ENCODE measurements at regions not wholly inside any gene's neighbourhood (a gene's known extent, or its start where the extent isn't known, plus 50 kb on each side); places are given as distances from the start of the nearest gene placed in this dataset.

DNA sequence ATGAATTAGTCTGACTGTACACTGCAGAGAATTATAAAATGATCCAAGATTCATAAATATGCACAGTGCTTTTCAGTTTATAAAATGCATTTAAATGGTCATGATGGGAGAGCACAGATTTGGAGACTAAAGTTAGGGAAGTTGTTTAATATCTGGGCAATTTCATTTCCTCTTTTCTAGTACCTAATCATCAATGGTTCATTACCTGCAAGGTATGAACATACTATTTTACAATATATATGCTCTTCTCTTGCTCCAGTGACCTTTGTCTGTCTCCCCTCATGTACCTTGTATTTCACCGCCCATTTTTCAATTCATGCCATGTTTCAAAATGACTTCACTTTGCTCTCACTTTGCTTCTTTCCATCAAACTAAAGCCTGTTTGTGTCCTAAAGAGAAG, 114.5 kb downstream of the SUCNR1 start:
- Mint-ChIP-seq H3K9me3 (peaks cover 0 to 2% (median 0%) of the 10 kb centered on the region in 7 donors), H3K27me3 (ENCODE audit: low read depth in 3 of 3) (peaks cover 0 to 1% (median 0%) of the 10 kb centered on the region in 3 donors), H3K27ac (no peak overlapping the region), H3K4me3 (no peak overlapping the region), H3K36me3 (no peaks in the 10 kb centered on the region), H3K4me1 (no peaks in the 10 kb centered on the region)
- Histone ChIP-seq H3K27ac (ENCODE audit: low read depth in 1 of 2, low read length in 2 of 2) (no peak overlapping the region), H3K4me1 (ENCODE audit: control insufficient read depth in 1 of 2, insufficient read depth in 2 of 2, low read length in 2 of 2) (no peaks in the 10 kb centered on the region), H2AFZ (ENCODE audit: insufficient read depth, low read depth, low read length, poor library complexity, severe bottlenecking) (no peak overlapping the region), H4K20me1 (ENCODE audit: insufficient read depth, low read length) (no peaks in the 10 kb centered on the region), H3K9me3 (replicated peaks in 1 of 2; ENCODE audit: control insufficient read depth in 1 of 2, insufficient read depth in 1 of 2, low read length in 2 of 2) (no peaks in the 10 kb centered on the region), H3K79me2 (ENCODE audit: insufficient read depth, low read length) (no peaks in the 10 kb centered on the region), H3K36me3 (replicated peaks in 1 of 2; ENCODE audit: control insufficient read depth in 1 of 2, insufficient read depth in 2 of 2, low read length in 2 of 2) (no peaks in the 10 kb centered on the region), H3K4me3 (replicated peaks in 1 of 3; ENCODE audit: low read depth in 2 of 3, low read length in 3 of 3) (no peak overlapping the region), H3K4me2 (replicated peaks; ENCODE audit: extremely low read depth, low read length, poor library complexity, severe bottlenecking) (no peak overlapping the region), H3K27me3 (ENCODE audit: control insufficient read depth in 2 of 2, insufficient read depth in 2 of 2, low read length in 2 of 2) (no peaks in the 10 kb centered on the region), H3K9ac (ENCODE audit: insufficient read depth, low read length, poor library complexity, severe bottlenecking) (no peak overlapping the region)
- DNase-seq, result no peak
- WGBS (ENCODE audit: insufficient coverage), result 100% methylated on average over 1 of the region's 1 CpG
- intact Hi-C loops (cut with micrococcal nuclease), result no loop called here
- TF ChIP-seq, protein P1, sequence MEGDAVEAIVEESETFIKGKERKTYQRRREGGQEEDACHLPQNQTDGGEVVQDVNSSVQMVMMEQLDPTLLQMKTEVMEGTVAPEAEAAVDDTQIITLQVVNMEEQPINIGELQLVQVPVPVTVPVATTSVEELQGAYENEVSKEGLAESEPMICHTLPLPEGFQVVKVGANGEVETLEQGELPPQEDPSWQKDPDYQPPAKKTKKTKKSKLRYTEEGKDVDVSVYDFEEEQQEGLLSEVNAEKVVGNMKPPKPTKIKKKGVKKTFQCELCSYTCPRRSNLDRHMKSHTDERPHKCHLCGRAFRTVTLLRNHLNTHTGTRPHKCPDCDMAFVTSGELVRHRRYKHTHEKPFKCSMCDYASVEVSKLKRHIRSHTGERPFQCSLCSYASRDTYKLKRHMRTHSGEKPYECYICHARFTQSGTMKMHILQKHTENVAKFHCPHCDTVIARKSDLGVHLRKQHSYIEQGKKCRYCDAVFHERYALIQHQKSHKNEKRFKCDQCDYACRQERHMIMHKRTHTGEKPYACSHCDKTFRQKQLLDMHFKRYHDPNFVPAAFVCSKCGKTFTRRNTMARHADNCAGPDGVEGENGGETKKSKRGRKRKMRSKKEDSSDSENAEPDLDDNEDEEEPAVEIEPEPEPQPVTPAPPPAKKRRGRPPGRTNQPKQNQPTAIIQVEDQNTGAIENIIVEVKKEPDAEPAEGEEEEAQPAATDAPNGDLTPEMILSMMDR (IDR thresholded peaks at IDR 0.05), result no peak

DNA sequence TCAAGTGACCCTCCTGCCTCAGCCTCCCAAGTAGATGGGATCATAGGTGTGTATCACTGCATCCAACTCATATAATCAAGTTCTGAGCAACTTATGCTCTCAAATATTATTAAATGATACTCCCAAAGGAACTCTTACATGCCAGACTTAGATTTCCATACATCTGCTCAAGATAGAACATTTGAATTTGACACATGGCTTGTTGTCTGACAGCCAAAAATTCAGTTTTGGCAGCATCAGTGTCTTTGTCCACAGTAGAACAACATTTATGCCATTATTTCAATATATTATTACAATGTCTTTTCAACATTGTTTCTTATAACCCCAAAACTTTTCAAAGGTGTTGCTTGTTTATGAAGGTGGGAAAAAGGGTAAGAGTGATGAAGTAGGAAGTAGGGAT, 116.2 kb downstream of the SUCNR1 start:
- Histone ChIP-seq H3K4me1 (ENCODE audit: control insufficient read depth in 1 of 2, insufficient read depth in 2 of 2, low read length in 2 of 2) (no peaks in the 10 kb centered on the region), H4K20me1 (ENCODE audit: insufficient read depth, low read length) (no peaks in the 10 kb centered on the region), H3K9me3 (replicated peaks in 1 of 2; ENCODE audit: control insufficient read depth in 1 of 2, insufficient read depth in 1 of 2, low read length in 2 of 2) (no peaks in the 10 kb centered on the region), H3K9ac (ENCODE audit: insufficient read depth, low read length, poor library complexity, severe bottlenecking) (no peak overlapping the region), H3K27me3 (ENCODE audit: control insufficient read depth in 2 of 2, insufficient read depth in 2 of 2, low read length in 2 of 2) (no peaks in the 10 kb centered on the region), H3K4me3 (replicated peaks in 1 of 3; ENCODE audit: low read depth in 2 of 3, low read length in 3 of 3) (no peak overlapping the region), H2AFZ (ENCODE audit: insufficient read depth, low read depth, low read length, poor library complexity, severe bottlenecking) (no peak overlapping the region), H3K79me2 (ENCODE audit: insufficient read depth, low read length) (no peaks in the 10 kb centered on the region), H3K36me3 (replicated peaks in 1 of 2; ENCODE audit: control insufficient read depth in 1 of 2, insufficient read depth in 2 of 2, low read length in 2 of 2) (no peaks in the 10 kb centered on the region), H3K27ac (ENCODE audit: low read depth in 1 of 2, low read length in 2 of 2) (no peak overlapping the region), H3K4me2 (replicated peaks; ENCODE audit: extremely low read depth, low read length, poor library complexity, severe bottlenecking) (no peak overlapping the region)
- no peak for DNase-seq
- intact Hi-C loops (cut with micrococcal nuclease), result no loop called here
- Mint-ChIP-seq H3K4me1 (no peaks in the 10 kb centered on the region), H3K27me3 (ENCODE audit: low read depth in 3 of 3) (peaks cover 0 to 1% (median 0%) of the 10 kb centered on the region in 3 donors), H3K36me3 (no peaks in the 10 kb centered on the region), H3K4me3 (no peak overlapping the region), H3K27ac (no peak overlapping the region), H3K9me3 (no peaks in the 10 kb centered on the region)
- TF ChIP-seq, protein P1 (IDR thresholded peaks at IDR 0.05), result no peak

Measured in CD14-positive monocyte (primary cell).